PC-9 (cell line): ENCODE measurements at regions not wholly inside any gene's neighbourhood (a gene's known extent, or its start where the extent isn't known, plus 50 kb on each side); places are given as distances from the start of the nearest gene placed in this dataset.

Experiments
- BruUV-seq: library from RNA; stranded (reverse); fragments of 400-500 nt; replicated peaks from 2 replicates; lab custom pipeline; 2021; lab: Mats Ljungman, UMichigan
- CTCF ChIA-PET: fragments of 300-600 bp; sonication (Branson Sonifier 250); formaldehyde crosslinking; loops from one replicate; lab custom pipeline; 2022; ENCODE audit warnings: antibody characterized with exemption; lab: Charles Lee
- POLR2A ChIA-PET: fragments of 300-600 bp; sonication (Branson Sonifier 250); formaldehyde crosslinking; loops from one replicate; lab custom pipeline; 2022; ENCODE audit warnings: antibody characterized with exemption; ENCODE audit not compliant: unreplicated experiment; lab: Charles Lee
- DNase-seq, 2 experiments: peaks; one replicate each; pipeline versions ENCODE4 v3.0.0 to v3.0.0-alpha.2; 2015 to 2022; ENCODE audit warnings: mixed read lengths in 1 of 2
- H2AFZ ChIP-seq: fragments of 200-600 bp; sonication (generic); 2 replicates; pipeline ENCODE4 v1.8.1; 2017; ENCODE audit warnings: antibody characterized with exemption
- H3F3A ChIP-seq: fragments of 200-600 bp; sonication (generic); 2 replicates; pipeline ENCODE4 v1.8.1; 2017; ENCODE audit warnings: antibody characterized with exemption, mild to moderate bottlenecking, low read depth; ENCODE audit not compliant: insufficient read depth
- H3K27ac ChIP-seq: fragments of 200-600 bp; sonication (generic); 2 replicates; pipeline ENCODE4 v1.6.1; 2016; ENCODE audit warnings: mixed run types
- H3K27me3 ChIP-seq: fragments of 200-600 bp; sonication (generic); 2 replicates; pipeline ENCODE4 v1.6.1; 2016; ENCODE audit warnings: low read depth, mixed run types; ENCODE audit not compliant: insufficient read depth
- H3K36me3 ChIP-seq: fragments of 200-600 bp; sonication (generic); 2 replicates; pipeline ENCODE4 v1.6.1; 2016; ENCODE audit warnings: low read depth, mixed run types
- H3K4me1 ChIP-seq: fragments of 200-600 bp; sonication (generic); replicated peaks from 2 replicates; pipeline ENCODE4 v1.6.1; 2016; ENCODE audit warnings: mixed run types; ENCODE audit not compliant: insufficient read depth
- H3K4me2 ChIP-seq: fragments of 200-600 bp; sonication (generic); 2 replicates; pipeline ENCODE4 v1.6.1; 2017; ENCODE audit warnings: mixed run types
- H3K4me3 ChIP-seq: fragments of 200-600 bp; sonication (generic); 2 replicates; pipeline ENCODE4 v1.6.1; 2016; ENCODE audit warnings: mixed run types
- H3K79me2 ChIP-seq: fragments of 200-600 bp; sonication (generic); 2 replicates; pipeline ENCODE4 v1.6.1; 2017; ENCODE audit warnings: low read depth, mixed run types
- H3K9me2 ChIP-seq: fragments of 200-600 bp; sonication (generic); 2 replicates; pipeline ENCODE4 v1.8.1; 2017; ENCODE audit warnings: mild to moderate bottlenecking; ENCODE audit not compliant: insufficient read depth
- H3K9me3 ChIP-seq: fragments of 200-600 bp; sonication (generic); 2 replicates; pipeline ENCODE4 v1.8.1; 2016; ENCODE audit warnings: low read depth; ENCODE audit not compliant: insufficient read depth
- H4K20me1 ChIP-seq: fragments of 200-600 bp; sonication (generic); 2 replicates; pipeline ENCODE4 v1.8.1; 2017; ENCODE audit not compliant: insufficient read depth
- CTCF ChIP-seq: fragments of 200-600 bp; sonication (generic); conservative IDR thresholded peaks from 2 replicates; pipeline ENCODE4 v1.6.1; 2017; ENCODE audit warnings: mixed run types, antibody characterized with exemption, mild to moderate bottlenecking, moderate library complexity
- EZH2 ChIP-seq: fragments of 200-600 bp; sonication (generic); IDR thresholded peaks from 2 replicates; pipeline ENCODE4 v1.8.0; 2017; ENCODE audit warnings: antibody characterized with exemption, low read depth
- intact Hi-C: fragments of 100-400 bp; cut with micrococcal nuclease; formaldehyde crosslinking; loops from one replicate; pipeline ENCODE4 v1.10.0; 2022; ENCODE audit not compliant: unreplicated experiment

GRCh38 chr6:158914923-158915322 lies 85.1 kb downstream of the RSPH3 start:
- Histone ChIP-seq H3K9me3 (no peaks in the 10 kb centered on the region), H3K9me2 (no peaks in the 10 kb centered on the region), H3K27ac (no peak overlapping the region), H3F3A (peaks cover 55% of the 10 kb centered on the region), H3K4me2 (no peak overlapping the region), H4K20me1 (no peaks in the 10 kb centered on the region), H2AFZ (no peak overlapping the region), H3K79me2 (0 out of 2 replicates have a peak, but pooled peaks cover 3% of the 10 kb centered on the region), H3K36me3 (no peaks in the 10 kb centered on the region), H3K27me3 (no peaks in the 10 kb centered on the region), H3K4me3 (no peak overlapping the region), H3K4me1 (peaks cover 65% of the 10 kb centered on the region)
- ChIA-PET CTCF (no interaction called here), POLR2A (no interaction called here)
- intact Hi-C loops: loop anchor here (5.0 to 10.0 kb wide), 3 partner anchors 57 to 210 kb away; partner anchors contain the start of gene EZR
- BruUV-seq: no TSS peak
- no peak for TF ChIP-seq EZH2
- TF ChIP-seq CTCF: no peak
- DNase-seq: no peak

- TF ChIP-seq CTCF (no peak), EZH2 (no peak)
- intact Hi-C loops: loop anchor here (5.0 to 10.0 kb wide), 3 partner anchors 59 to 209 kb away; partner anchors contain the start of gene EZR
- Histone ChIP-seq H3K4me1 (peaks cover 65% of the 10 kb centered on the region), H3K4me3 (no peak overlapping the region), H3K9me2 (no peaks in the 10 kb centered on the region), H2AFZ (no peak overlapping the region), H3K4me2 (no peak overlapping the region; the same call in 1 of the 2 replicates), H3F3A (peaks cover 53% of the 10 kb centered on the region), H3K9me3 (no peaks in the 10 kb centered on the region), H3K79me2 (0 out of 2 replicates have a peak, but pooled peaks cover 3% of the 10 kb centered on the region), H3K36me3 (no peaks in the 10 kb centered on the region), H3K27ac (peak overlapping the region; percentile 97; the same call in 1 of the 2 replicates), H4K20me1 (no peaks in the 10 kb centered on the region), H3K27me3 (no peaks in the 10 kb centered on the region)
- ChIA-PET CTCF (no interaction called here), POLR2A (no interaction called here)
- DNase-seq: no peak
- BruUV-seq: no TSS peak
These were observed 86.4 kb downstream of the RSPH3 start for GRCh38 chr6:158913580-158913979.

- H3K27ac ChIP-seq: peak overlapping the region; percentile 97
- no peak for DNase-seq
- intact Hi-C loops: loop anchor here (5.0 to 10.0 kb wide), 3 partner anchors 60 to 208 kb away; partner anchors contain the start of gene EZR
- no peaks in the 10 kb centered on the region for H3K27me3 ChIP-seq
- H3K36me3 ChIP-seq: no peaks in the 10 kb centered on the region
- H2AFZ ChIP-seq: no peak overlapping the region
- peaks cover 59% of the 10 kb centered on the region for H3K4me1 ChIP-seq
- CTCF ChIA-PET: no interaction called here
- no peak for TF ChIP-seq EZH2
- no peak for TF ChIP-seq CTCF
- H3K79me2 ChIP-seq: 0 out of 2 replicates have a peak, but pooled peaks cover 3% of the 10 kb centered on the region
- POLR2A ChIA-PET: interaction anchor here (0.5 kb wide), 1 partner anchor 13 kb away, joined by 16 read pairs; no protein-coding TSS in a partner anchor
- H3K9me2 ChIP-seq: no peaks in the 10 kb centered on the region
- H3K4me3 ChIP-seq: no peak overlapping the region
- H3K9me3 ChIP-seq: no peaks in the 10 kb centered on the region
- no TSS peak for BruUV-seq
- no peaks in the 10 kb centered on the region for H4K20me1 ChIP-seq
- peak overlapping the region; percentile 92 for H3K4me2 ChIP-seq
- peaks cover 53% of the 10 kb centered on the region for H3F3A ChIP-seq
These were observed 87.3 kb downstream of the RSPH3 start for GRCh38 chr6:158912655-158913054.
